Adipocyte (in vitro differentiated cells): ENCODE measurements at regions not wholly inside any gene's neighbourhood (a gene's known extent, or its start where the extent isn't known, plus 50 kb on each side); places are given as distances from the start of the nearest gene placed in this dataset.

Experiments used
- DNase-seq: peaks from one replicate; pipeline ENCODE4 v3.0.0-alpha.2; 2015; ENCODE audit warnings: low read depth
- H3K27me3 ChIP-seq: replicated peaks from 2 replicates; pipeline ENCODE4 v1.7.0; 2013; ENCODE audit warnings: mild to moderate bottlenecking, low read length, moderate library complexity; ENCODE audit not compliant: control insufficient read depth, insufficient read depth
- H3K36me3 ChIP-seq: 2 replicates; pipeline ENCODE4 v1.7.0; 2013; ENCODE audit warnings: low read length, mild to moderate bottlenecking, moderate library complexity; ENCODE audit not compliant: control insufficient read depth, insufficient read depth, severe bottlenecking
- H3K4me1 ChIP-seq: 2 replicates; pipeline ENCODE4 v1.7.0; 2013; ENCODE audit warnings: mild to moderate bottlenecking, low read length, moderate library complexity; ENCODE audit not compliant: control insufficient read depth, insufficient read depth
- H3K4me3 ChIP-seq: 2 replicates; pipeline ENCODE4 v1.7.0; 2013; ENCODE audit warnings: mild to moderate bottlenecking, low read length, moderate library complexity
- H3K9ac ChIP-seq: 2 replicates; pipeline ENCODE4 v1.7.0; 2013; ENCODE audit warnings: mild to moderate bottlenecking, low read length, moderate library complexity
- H3K9me3 ChIP-seq: 2 replicates; pipeline ENCODE4 v1.7.0; 2013; ENCODE audit warnings: mild to moderate bottlenecking, low read length, moderate library complexity; ENCODE audit not compliant: control insufficient read depth

- no peaks in the 10 kb centered on the region for H3K27me3 ChIP-seq
- H3K4me1 ChIP-seq, result no peaks in the 10 kb centered on the region
- no peak for DNase-seq
- no peaks in the 10 kb centered on the region for H3K9me3 ChIP-seq
- no peaks in the 10 kb centered on the region for H3K36me3 ChIP-seq
- H3K4me3 ChIP-seq, result no peak overlapping the region
- no peak overlapping the region for H3K9ac ChIP-seq
Observed at GRCh38 chr7:41603985-41604384, 98.9 kb downstream of the INHBA start.

- Histone ChIP-seq H3K36me3 (no peaks in the 10 kb centered on the region), H3K9ac (no peak overlapping the region), H3K9me3 (peaks cover 31% of the 10 kb centered on the region), H3K4me1 (no peaks in the 10 kb centered on the region), H3K27me3 (no peaks in the 10 kb centered on the region), H3K4me3 (no peak overlapping the region)
- no peak for DNase-seq
Observed at GRCh38 chr7:41599760-41600159, 103.1 kb downstream of the INHBA start.

- Histone ChIP-seq H3K36me3 (no peaks in the 10 kb centered on the region), H3K9ac (no peak overlapping the region), H3K9me3 (peaks cover 22% of the 10 kb centered on the region), H3K4me3 (no peak overlapping the region), H3K4me1 (no peaks in the 10 kb centered on the region), H3K27me3 (no peaks in the 10 kb centered on the region)
- no peak for DNase-seq
Observed at GRCh38 chr7:41592794-41593193, 110.1 kb downstream of the INHBA start.

- H3K36me3 ChIP-seq, result no peaks in the 10 kb centered on the region
- no peak for DNase-seq
- no peak overlapping the region for H3K4me3 ChIP-seq
- no peaks in the 10 kb centered on the region for H3K4me1 ChIP-seq
- peaks cover 18% of the 10 kb centered on the region for H3K9me3 ChIP-seq
- no peak overlapping the region for H3K9ac ChIP-seq
- H3K27me3 ChIP-seq, result no peaks in the 10 kb centered on the region
Observed at GRCh38 chr7:41592236-41592635, 110.7 kb downstream of the INHBA start.

GRCh38 chr7:41590986-41591385 is 111.9 kb downstream of the INHBA start:
- H3K4me3 ChIP-seq, result no peak overlapping the region
- H3K9ac ChIP-seq, result no peak overlapping the region
- H3K27me3 ChIP-seq, result no peaks in the 10 kb centered on the region
- H3K9me3 ChIP-seq, result peaks cover 7% of the 10 kb centered on the region
- no peak for DNase-seq
- H3K4me1 ChIP-seq, result no peaks in the 10 kb centered on the region
- no peaks in the 10 kb centered on the region for H3K36me3 ChIP-seq

DNA sequence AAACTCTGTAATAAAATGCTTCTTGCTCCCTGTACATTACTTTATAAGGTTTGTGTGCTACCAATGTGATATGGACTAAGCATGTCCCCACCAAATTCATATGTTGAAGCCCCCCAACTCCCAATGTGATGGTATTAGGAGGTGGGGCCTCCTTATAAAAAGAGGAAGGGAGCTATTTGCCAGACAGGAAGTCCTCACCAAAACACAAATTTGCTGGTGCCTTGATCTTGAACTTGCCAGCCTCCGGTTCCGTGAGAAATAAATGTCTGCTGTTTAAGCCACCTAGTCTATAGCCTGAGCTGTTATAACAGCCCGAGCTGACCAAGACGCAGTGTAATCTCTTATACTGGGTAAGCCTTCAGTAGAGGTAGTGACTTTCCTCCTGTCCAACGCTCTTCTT is 114.5 kb downstream of the INHBA start:
- no peaks in the 10 kb centered on the region for H3K36me3 ChIP-seq
- H3K9ac ChIP-seq, result no peak overlapping the region
- H3K9me3 ChIP-seq, result no peaks in the 10 kb centered on the region
- no peaks in the 10 kb centered on the region for H3K4me1 ChIP-seq
- no peak for DNase-seq
- no peak overlapping the region for H3K4me3 ChIP-seq
- no peaks in the 10 kb centered on the region for H3K27me3 ChIP-seq

DNA sequence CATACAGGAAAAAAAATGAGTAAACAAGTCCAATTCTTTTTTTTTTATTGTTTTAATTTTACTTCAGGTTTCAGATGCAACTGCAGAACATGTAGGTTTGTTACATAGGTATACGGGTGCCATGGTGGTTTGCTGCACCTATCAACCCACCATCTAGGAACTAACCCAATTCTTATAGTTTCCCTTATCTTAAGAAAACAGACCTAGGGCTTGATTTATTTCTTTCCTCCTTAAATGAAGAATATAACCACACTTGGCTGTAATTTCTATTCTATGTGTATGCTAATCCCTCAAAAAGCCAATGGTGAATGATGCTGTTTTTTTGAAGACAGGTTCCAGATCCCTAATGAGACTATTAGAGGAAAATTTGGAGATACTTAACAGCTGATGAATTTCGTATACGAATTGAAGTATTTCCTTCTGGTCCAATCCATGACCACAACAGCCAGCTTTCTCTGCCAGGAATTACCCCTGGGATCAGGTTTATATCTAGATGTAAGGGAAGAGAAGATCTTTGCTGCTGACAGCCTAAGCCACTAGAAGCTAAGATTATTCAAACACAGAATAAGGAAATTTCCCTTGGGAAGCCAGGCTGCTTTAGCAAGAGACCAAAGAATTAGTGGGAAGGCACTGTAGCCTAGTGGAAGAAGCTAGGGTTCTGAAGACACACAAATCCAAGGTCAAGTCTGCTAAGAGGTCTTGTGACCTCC is 115.8 kb downstream of the INHBA start:
- Histone ChIP-seq H3K4me3 (no peak overlapping the region), H3K4me1 (no peaks in the 10 kb centered on the region), H3K9me3 (no peaks in the 10 kb centered on the region), H3K36me3 (no peaks in the 10 kb centered on the region), H3K9ac (no peak overlapping the region), H3K27me3 (no peaks in the 10 kb centered on the region)
- DNase-seq, result no peak

DNA sequence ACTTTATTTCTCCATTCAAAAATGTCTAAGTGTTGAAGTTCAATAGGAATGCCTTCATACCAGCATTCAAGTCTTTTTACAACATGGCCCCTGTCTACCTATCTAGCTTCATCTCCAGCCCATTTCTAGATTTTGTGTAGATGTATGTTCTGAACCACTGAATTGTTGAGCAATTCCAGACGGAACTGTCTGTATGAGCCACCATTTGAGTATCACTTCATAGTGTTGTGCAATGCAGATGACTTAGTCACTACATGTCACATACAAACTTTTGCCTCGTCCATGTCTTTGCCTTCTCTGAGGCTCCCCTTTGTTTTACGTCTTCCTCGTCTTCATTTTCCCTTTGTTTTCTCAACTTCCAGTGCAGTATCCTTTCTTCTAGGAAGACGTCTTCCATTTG is 118.1 kb downstream of the INHBA start:
- Histone ChIP-seq H3K9me3 (no peaks in the 10 kb centered on the region), H3K4me3 (no peak overlapping the region), H3K9ac (no peak overlapping the region), H3K27me3 (no peaks in the 10 kb centered on the region), H3K36me3 (no peaks in the 10 kb centered on the region), H3K4me1 (peaks cover 9% of the 10 kb centered on the region)
- peak; percentile 18 for DNase-seq

- H3K36me3 ChIP-seq, result no peaks in the 10 kb centered on the region
- no peaks in the 10 kb centered on the region for H3K9me3 ChIP-seq
- H3K4me3 ChIP-seq, result no peak overlapping the region
- H3K9ac ChIP-seq, result no peak overlapping the region
- H3K4me1 ChIP-seq, result peaks cover 10% of the 10 kb centered on the region
- peak; percentile 20 for DNase-seq
- H3K27me3 ChIP-seq, result no peaks in the 10 kb centered on the region
Observed at GRCh38 chr7:41582116-41582515, 120.8 kb downstream of the INHBA start.

DNA sequence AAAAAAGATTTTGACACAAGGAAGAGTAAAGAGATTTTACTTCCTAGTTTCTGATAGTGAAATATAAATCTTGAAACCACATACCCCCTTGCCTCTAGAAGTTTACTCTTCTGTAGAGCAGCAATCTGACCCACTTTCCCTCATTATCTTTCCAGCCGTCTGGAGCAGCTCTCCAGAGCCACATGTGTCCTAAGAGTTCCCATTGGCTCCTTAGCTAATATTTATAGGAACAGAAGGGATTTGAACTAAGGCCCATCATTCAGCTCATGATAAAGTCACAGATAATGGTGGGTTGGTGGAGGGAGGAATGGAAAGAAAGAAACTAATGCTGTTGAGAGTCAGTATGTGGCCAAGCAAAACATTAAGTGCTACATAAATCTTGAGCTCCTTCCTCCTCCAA is 121.8 kb downstream of the INHBA start:
- Histone ChIP-seq H3K9ac (no peak overlapping the region), H3K9me3 (no peaks in the 10 kb centered on the region), H3K4me3 (no peak overlapping the region), H3K27me3 (no peaks in the 10 kb centered on the region), H3K36me3 (no peaks in the 10 kb centered on the region), H3K4me1 (peaks cover 10% of the 10 kb centered on the region)
- no peak for DNase-seq

DNA sequence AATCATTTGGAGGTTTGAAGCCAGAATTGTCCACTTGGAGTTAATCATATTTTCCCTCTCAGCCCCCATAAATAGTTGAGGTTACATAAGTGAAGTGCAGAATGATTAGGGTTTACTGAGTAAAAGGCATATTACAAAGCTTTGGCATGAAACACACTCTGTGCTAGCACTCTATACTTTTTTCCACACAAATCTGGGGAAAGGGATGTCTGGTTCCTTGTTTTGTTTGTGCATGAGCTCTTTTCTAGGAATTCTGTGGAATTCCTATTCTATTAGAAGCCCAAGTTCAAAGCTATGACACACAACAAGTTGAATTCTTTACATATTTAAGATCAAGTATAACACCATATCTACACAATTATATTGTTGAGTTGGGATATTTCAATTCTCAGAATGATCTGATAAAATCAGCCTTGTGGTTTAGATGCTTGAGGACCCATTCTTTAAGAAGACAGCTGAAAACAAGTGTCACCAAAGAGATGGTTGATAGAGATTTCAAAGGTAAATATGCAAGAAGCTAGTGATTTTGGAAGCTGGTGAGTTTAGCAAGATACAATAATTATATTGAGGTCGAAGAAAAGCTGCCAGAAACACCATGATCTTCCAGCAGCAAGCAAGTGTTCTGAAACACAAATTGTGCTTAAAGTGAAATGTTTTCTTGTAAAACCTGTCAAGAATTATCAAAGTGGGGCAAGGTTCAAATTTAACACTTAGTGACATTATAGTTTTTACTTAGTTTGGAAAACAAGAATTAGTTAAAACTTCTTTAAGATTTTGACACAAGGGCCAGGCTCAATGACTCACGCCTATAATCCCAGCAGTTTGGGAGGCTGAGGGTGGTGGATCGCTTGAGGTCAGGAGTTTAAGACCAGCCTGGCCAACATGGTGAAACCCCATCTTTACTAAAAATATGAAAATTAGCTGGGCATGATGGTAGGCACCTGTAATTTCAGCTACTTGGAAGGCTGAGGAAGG is 122.6 kb downstream of the INHBA start:
- no peaks in the 10 kb centered on the region for H3K9me3 ChIP-seq
- H3K9ac ChIP-seq, result no peak overlapping the region
- peak; percentile 60 for DNase-seq

More for the DNA sequence above, 122.6 kb downstream of the INHBA start:
- no peak overlapping the region for H3K4me3 ChIP-seq
- H3K4me1 ChIP-seq, result peaks cover 10% of the 10 kb centered on the region
- H3K27me3 ChIP-seq, result no peaks in the 10 kb centered on the region
- no peaks in the 10 kb centered on the region for H3K36me3 ChIP-seq
